Ascending aorta (tissue), 2 donors: ENCODE measurements at regions not wholly inside any gene's neighbourhood (a gene's known extent, or its start where the extent isn't known, plus 50 kb on each side); places are given as distances from the start of the nearest gene placed in this dataset.

ENCODE experiments used
- DNase-seq, 2 donors: peaks; one replicate each; pipeline ENCODE4 v3.0.0-alpha.2; 2019; ENCODE audit warnings: low spot score in 2 of 2
- H3K27ac ChIP-seq, 2 donors: fragments of 200-600 bp; sonication (generic); one replicate each; pipeline ENCODE4 v1.5.1; 2016 to 2017; ENCODE audit warnings: mild to moderate bottlenecking in 1 of 2
- H3K27me3 ChIP-seq: fragments of 200-600 bp; sonication (generic); one replicate; pipeline ENCODE4 v1.5.1; 2017
- H3K36me3 ChIP-seq, 2 donors: fragments of 200-600 bp; sonication (generic); one replicate each; pipeline ENCODE4 v1.5.1; 2016
- H3K4me1 ChIP-seq, 2 donors: fragments of 200-600 bp; sonication (generic); one replicate each; pipeline ENCODE4 v1.5.1; 2016 to 2017; ENCODE audit warnings: mild to moderate bottlenecking in 1 of 2
- H3K4me3 ChIP-seq, 2 donors: fragments of 200-600 bp; sonication (generic); one replicate each; pipeline ENCODE4 v1.5.1; 2016 to 2017; ENCODE audit warnings: mild to moderate bottlenecking in 1 of 2
- H3K9me3 ChIP-seq, 2 donors: fragments of 200-600 bp; sonication (generic); one replicate each; pipeline ENCODE4 v1.5.1; 2016
- CTCF ChIP-seq, 3 experiments: fragments of 200-600 bp in 2 of 3; fragments of 450-650 bp in 1 of 3; sonication (generic) in 2 of 3; IDR thresholded peaks; one replicate each; pipeline ENCODE4 v1.5.1; 2016 to 2019; ENCODE audit warnings: antibody characterized with exemption in 3 of 3, mild to moderate bottlenecking in 1 of 3, moderate library complexity in 1 of 3
- intact Hi-C: fragments of 100-400 bp; cut with DNase I; formaldehyde crosslinking; loops from one replicate; pipeline ENCODE4 v1.15.1; 2023

GRCh38 chr9:75414371-75415160 lies 326.3 kb downstream of the OSTF1 start:
- DNase-seq = no peak
- no peaks in the 10 kb centered on the region for H3K9me3 ChIP-seq
- H3K27me3 ChIP-seq = no peaks in the 10 kb centered on the region
- peaks cover 0 to 5% of the 10 kb centered on the region in 2 donors for H3K4me1 ChIP-seq
- intact Hi-C loops = no loop called here
- no peaks in the 10 kb centered on the region for H3K36me3 ChIP-seq
- H3K27ac ChIP-seq = no peak overlapping the region
- H3K4me3 ChIP-seq = no peak overlapping the region
- TF ChIP-seq CTCF (IDR thresholded peaks at IDR 0.05) = no peak

DNA sequence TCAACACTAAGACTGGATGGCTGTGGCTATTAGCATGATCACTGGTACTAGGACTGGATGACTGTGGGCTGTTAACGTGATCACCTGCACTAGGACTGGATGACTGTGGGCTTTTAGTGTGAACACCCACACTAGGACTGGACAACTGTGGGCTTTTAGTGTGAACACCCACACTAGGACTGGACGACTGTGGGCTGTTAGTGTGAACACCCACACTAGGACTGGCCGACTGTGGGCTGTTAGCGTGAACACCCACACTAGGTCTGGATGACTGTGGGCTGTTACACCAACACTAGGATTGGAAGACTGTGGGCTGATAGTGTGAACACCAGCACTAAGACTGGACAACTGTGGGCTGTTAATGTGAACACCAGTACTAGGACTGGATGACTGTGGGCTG lies 329.2 kb downstream of the OSTF1 start:
- Histone ChIP-seq H3K9me3 (no peaks in the 10 kb centered on the region), H3K4me1 (peaks cover 0 to 5% of the 10 kb centered on the region in 2 donors), H3K4me3 (no peak overlapping the region), H3K27me3 (no peaks in the 10 kb centered on the region), H3K36me3 (no peaks in the 10 kb centered on the region), H3K27ac (no peak overlapping the region)
- TF ChIP-seq CTCF (IDR thresholded peaks at IDR 0.05) = no peak
- intact Hi-C loops = no loop called here
- no peak for DNase-seq

- Histone ChIP-seq H3K4me3 (no peak overlapping the region), H3K27ac (no peak overlapping the region), H3K36me3 (no peaks in the 10 kb centered on the region), H3K27me3 (no peaks in the 10 kb centered on the region), H3K4me1 (peaks cover 0 to 5% of the 10 kb centered on the region in 2 donors), H3K9me3 (no peaks in the 10 kb centered on the region)
- DNase-seq = no peak
- TF ChIP-seq CTCF (IDR thresholded peaks at IDR 0.05) = no peak
- intact Hi-C loops = no loop called here
Observed at GRCh38 chr9:75418518-75418917, 330.2 kb downstream of the OSTF1 start.

DNA sequence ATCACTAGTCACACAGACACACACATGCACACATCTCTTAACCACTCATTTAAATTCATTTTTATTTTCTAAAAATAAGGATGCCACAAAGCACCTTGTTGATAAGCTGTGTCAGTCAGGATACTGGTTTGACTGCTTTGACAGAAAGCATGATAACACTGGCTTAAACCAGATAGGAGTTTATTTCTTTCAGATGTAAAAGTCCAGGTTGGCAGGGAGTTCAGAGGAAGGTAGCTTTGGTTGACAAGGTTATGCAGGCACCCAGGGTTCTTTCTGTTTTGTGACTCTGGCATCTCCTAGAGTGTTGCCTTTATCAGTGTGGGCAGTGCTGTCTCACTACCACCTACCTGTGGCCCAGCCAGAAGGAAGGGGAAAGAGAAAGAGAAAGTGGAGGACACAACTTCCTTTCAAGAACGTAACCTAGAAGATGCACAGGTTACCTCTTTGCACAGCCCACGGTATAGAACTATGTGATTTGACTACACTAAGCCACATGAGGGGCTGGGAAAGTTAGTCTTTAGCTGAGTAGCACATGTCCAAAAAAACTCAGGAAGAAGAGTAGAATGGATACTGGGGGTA lies 334.7 kb downstream of the OSTF1 start:
- no peak for DNase-seq
- Histone ChIP-seq H3K4me3 (no peak overlapping the region), H3K36me3 (no peaks in the 10 kb centered on the region), H3K27me3 (no peaks in the 10 kb centered on the region), H3K4me1 (no peaks in the 10 kb centered on the region), H3K9me3 (no peaks in the 10 kb centered on the region), H3K27ac (no peak overlapping the region)
- intact Hi-C loops = no loop called here
- no peak for TF ChIP-seq CTCF (IDR thresholded peaks at IDR 0.05)

GRCh38 chr9:75429531-75430475 lies 341.5 kb downstream of the OSTF1 start:
- H3K27me3 ChIP-seq = no peaks in the 10 kb centered on the region
- no peak overlapping the region for H3K4me3 ChIP-seq
- H3K9me3 ChIP-seq = no peaks in the 10 kb centered on the region
- H3K4me1 ChIP-seq = peaks cover 2 to 13% of the 10 kb centered on the region in 2 donors
- no peaks in the 10 kb centered on the region for H3K36me3 ChIP-seq
- no peak for TF ChIP-seq CTCF (IDR thresholded peaks at IDR 0.05)
- peak overlapping the region in 1 of 2 donors; percentile 28 for H3K27ac ChIP-seq
- DNase-seq = no peak
- intact Hi-C loops = no loop called here
